Activated CD4-positive, alpha-beta T cell treated with anti-CD3 and anti-CD28 coated beads, Interleukin-2, amount 50 U/mL, for 1 hour (primary cell): ENCODE measurements at regions not wholly inside any gene's neighbourhood (a gene's known extent, or its start where the extent isn't known, plus 50 kb on each side); places are given as distances from the start of the nearest gene placed in this dataset.

Source experiments
- DNase-seq: peaks from one replicate; pipeline ENCODE4 v3.0.0-alpha.2; 2020

DNA sequence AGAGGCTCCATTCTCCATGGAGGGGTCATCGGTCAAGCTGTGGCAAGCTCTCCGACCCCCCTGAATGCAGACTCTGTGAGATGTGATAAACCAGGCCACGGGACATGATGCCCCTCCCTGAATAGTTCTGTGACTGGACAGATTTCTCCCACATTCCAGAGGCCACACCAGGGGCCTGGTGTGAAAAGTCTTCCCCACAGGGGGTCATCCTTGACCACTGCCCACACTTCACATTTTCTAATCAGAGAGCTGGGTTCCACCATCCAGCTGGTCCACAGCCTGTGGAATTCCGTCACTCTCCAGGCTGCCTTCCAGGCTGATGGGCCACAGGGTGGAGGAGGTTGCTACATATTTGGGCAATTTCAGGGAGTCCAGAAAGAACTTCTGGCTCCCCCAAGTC is 51.3 kb upstream of the CYRIA start:
- no peak for DNase-seq

DNA sequence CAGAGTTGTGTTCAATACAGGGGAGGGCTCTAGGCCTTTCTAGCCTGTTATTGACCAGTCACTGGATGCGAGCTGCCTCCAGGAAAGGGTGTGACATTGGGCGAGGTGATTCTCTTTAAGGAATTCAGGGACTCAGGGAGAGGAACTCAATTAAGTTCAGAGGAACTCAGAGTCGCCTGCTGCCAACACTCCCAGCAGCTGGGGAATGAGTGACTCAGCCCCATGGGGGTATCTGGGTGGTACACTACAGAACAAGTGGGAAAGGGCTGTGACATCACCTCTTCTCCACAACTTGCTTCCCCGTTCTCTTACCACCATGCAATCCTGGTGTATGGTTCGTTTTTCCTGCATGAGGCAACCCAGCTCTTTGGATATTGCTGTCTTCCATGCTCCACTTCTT is 50.4 kb upstream of the CYRIA start:
- DNase-seq = no peak
